CD4-positive, alpha-beta T cell treated with Interferon gamma for 1 hour (primary cell): ENCODE measurements at regions not wholly inside any gene's neighbourhood (a gene's known extent, or its start where the extent isn't known, plus 50 kb on each side); places are given as distances from the start of the nearest gene placed in this dataset.
"Not testable (repeated sequence)": the region's sequence is repeated elsewhere in the genome, so short reads cannot be mapped to it uniquely, and the experiment has no call there.

ENCODE experiments used
- DNase-seq: peaks from one replicate; pipeline ENCODE4 v3.0.0-alpha.2; 2020

GRCh38 chr12:92059960-92060359 lies 85.7 kb downstream of the BTG1 start:
- no peak for DNase-seq

DNA sequence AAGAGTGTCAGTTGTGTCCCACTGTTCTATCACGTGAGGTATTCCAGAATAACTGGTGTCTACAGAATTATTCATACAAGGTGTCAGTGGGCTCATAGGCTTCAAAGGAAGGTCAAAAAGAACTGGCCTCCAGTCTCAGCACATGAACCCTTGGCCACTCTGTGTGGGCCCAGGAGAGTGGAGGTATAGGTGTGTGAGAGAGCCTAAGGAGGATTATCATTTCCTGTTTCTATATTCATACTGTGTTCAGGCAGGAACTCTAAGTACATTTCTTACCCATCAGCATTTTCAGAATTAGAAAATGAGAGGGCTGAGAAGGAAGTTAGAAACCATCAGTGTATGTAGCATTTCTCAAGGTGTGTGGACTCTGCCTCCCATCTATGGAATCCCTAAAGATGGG lies 87.0 kb downstream of the BTG1 start:
- no peak for DNase-seq

DNA sequence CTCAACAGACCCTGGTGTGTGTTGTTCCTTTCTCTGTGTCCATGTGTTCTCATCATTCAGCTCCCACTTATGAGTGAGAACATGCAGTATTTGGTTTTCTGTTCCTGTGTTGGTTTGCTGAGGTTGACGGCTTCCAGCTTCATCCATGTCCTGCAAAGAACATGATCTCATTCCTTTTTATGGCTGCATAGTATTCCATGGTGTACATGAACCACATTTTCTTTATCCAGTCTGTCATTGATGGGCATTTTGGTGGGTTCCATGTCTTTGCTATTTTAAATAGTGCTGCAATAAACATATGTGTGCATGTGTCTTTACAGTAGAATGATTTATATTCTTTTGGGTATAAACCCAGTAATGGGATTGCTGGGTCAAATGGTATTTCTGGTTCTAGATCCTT lies 88.9 kb downstream of the BTG1 start:
- not testable (repeated sequence) for DNase-seq

GRCh38 chr12:92056290-92056689 lies 89.4 kb downstream of the BTG1 start:
- no peak for DNase-seq

DNA sequence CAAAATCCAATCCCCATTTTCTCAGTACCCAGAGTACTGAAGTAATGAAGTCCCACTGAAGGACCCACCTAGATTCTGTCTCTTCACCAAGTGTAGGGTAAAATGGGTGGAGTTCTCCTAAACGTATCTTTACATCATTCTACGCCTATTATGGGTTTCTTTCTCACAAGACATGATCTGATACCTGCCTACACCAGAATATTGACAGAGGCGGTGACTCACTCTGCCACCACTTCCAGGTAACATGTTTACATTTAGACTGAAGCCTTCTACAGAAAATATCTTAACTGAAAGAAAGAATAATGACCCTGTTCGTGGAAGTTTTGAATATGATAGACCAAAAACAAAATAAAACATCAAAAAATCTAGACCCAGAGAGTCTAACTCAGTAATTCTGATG lies 89.8 kb downstream of the BTG1 start:
- peak; percentile 60 for DNase-seq

DNA sequence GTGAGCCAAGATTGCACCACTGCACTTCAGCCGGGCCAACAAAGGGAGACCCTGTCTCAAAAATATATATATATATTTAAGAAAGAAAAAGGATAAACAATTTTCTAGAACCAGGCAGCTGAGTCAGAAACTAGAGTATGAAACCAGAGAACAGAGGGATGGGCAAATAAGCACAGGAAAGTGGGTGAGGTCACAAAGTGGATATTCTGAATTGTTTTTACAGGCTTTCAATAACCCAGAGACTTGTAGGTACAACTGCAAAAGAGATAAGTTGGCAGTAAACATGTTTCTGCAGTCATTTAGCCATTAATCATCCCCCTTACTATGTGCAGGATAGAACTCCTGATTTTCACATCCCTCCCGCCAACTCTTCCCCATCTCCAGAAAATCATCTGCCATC lies 94.2 kb downstream of the BTG1 start:
- no peak for DNase-seq

DNA sequence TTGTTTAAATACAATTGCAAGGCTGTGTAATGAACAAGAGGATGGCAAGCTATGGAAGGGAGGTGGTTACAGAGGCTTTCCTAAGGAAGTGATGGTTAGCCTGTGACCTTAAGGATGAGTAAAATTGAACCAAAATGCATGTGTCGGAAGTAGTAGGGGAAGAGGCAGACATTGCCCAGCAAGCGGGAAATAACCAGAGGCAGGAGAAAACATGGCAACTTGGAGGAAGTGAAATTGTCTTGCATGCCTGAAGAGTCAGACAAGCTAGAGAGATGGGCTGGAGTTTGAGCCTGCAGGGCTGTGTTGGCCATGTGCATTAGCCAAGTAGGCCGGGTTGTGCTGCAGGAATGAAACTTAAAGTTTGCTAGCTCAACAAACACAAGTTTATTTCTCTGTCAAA lies 96.2 kb downstream of the BTG1 start:
- DNase-seq: no peak

DNA sequence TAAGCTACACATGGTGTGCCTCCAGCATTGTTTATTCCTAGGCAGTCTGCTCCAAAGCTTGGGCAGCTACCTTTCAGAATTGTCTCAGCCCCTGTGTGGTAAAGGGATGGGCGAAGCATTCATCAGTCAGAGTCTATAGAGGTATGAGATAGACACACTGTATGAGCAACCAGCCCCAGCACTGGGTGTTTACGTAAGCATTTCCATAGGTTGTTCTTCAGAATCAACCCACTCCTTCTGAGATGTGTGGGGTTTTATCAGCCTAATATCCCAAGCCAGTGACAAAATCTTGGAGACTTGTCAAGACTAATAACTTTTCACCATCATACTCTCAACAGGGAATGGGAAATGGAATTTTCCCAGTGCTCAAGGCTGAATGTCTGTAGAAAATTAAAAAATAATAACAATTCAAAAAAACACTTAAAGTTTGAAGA lies 98.2 kb downstream of the BTG1 start:
- DNase-seq: no peak

DNA sequence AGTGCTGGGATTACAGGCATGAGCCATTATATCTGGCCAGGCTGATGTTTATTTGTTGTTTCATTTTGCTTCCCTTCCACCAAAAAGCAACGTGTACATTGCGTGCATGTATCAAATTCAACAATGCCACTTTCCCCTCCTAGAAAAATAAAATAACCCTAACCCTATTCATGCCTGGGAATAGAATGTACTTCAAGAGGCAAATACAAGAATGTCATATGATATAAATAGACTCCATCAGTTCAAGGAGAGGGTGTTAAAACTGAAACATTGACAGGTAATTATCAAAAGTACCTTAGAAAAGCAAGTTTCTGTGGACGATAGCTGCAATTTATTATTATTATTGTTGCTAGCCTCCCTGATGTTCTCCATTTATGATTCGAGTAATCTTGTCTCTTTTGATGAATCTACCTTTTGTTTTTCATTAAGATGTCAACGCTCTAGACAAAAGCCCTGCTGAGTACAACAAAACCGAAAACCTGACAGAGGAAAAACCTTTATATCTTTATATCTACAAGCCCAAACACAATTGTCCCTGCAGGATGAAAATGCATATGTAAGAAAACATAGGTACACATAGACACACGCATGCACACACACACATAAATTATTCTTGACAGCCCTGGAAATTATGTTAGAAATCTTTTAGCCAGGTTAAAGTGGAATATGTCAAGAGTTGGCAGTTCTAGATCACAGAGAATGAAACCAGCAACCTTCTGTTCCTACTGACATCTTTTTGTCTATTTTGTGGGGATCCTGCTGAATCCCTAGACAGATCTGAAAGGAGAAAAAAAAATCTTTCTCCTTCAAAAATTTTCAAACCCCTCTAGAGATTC lies 98.9 kb downstream of the BTG1 start:
- DNase-seq: no peak

- DNase-seq: no peak
These were observed 99.8 kb downstream of the BTG1 start for GRCh38 chr12:92045852-92046251.

DNA sequence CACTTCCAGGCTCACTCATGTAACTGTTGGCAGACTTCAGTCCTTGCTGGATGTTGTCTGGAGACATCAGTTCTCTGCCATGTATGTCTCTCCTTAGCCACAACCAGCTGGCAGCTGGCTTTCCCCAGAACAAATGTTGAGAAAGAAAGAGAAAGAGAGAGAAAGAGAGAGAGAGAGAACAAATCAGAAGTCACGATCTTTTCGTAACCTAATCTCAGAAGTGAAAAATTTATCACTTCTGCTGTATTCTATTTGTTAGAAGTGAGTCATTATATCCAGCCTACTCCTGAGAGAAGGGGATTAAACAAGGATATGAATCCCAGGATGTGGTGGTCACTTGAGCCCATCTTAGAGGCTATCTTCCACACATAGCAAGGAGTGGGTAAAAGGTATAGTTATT lies 101.2 kb downstream of the BTG1 start:
- no peak for DNase-seq

- DNase-seq: no peak
These were observed 102.7 kb downstream of the BTG1 start for GRCh38 chr12:92042791-92043531.

- peak; percentile 3 for DNase-seq
These were observed 103.9 kb downstream of the BTG1 start for GRCh38 chr12:92041742-92042141.

DNA sequence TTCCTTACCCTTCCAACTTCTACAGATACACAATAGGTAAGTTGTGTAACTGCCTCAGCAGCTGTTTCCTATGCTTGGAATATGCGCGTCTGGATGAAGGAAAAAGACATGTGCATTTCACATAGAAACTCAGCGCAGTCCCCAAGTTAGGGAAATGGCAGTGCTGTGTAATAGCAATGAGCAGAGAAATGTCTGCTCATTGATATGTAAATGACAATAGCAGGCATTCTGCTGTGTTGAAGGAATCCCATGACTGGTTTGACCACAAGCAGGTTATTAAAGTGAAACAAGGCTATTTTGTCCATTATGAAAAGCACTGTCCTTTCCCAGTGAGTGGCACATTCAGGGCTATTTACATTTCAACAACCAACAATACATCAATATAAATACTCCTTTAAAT lies 106.6 kb downstream of the BTG1 start:
- no peak for DNase-seq

DNA sequence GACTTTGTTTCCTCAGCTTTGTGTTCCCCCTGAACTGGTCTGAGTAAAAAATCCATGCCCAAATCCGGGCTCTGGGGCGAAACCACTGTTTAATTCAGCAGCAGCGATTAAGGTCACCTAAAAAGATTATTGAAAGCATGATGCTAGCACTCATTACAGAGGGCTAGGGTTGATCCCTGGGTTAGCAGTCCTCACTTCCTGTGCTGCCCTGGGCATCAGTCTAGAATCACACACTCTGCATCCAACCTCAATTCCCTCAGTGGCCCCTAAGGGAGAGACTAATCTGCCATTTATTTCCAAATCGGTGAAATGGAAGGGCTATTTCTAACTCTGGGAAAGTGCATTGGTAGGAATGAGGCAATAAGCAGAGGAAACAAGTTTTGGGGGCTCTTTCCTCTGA lies 107.2 kb downstream of the BTG1 start:
- DNase-seq: no peak

DNA sequence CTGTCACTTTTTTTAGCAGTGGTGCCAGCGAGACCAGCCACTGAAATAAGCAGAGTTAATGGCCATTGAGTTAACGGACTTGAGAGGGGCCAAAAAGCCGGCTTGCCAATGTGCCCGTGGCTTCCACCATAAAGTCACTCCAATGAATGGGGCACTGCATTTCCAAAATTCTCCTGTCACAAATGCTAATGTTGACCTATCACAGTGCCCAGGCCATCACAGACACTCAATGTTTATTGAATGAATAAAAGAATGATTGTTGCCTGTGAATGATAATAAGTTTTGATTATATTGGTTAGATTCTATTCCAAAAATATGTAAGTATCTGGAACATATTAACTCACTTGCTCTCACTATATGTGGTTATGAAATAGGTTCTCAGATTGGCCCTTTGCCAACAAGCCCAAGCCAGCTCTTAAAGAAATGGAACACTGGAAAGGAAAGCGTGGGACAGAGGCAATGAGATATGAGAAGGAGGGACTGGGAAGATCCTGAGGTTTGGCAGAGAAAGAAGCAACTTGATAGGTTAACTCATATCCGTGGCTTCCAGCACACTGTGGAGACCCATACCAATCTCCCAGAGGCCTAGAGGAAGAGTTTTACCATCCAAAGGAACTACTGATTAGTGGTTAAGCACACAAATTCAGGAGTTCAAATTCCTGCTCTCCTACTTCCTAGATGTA lies 108.7 kb downstream of the BTG1 start:
- no peak for DNase-seq

DNA sequence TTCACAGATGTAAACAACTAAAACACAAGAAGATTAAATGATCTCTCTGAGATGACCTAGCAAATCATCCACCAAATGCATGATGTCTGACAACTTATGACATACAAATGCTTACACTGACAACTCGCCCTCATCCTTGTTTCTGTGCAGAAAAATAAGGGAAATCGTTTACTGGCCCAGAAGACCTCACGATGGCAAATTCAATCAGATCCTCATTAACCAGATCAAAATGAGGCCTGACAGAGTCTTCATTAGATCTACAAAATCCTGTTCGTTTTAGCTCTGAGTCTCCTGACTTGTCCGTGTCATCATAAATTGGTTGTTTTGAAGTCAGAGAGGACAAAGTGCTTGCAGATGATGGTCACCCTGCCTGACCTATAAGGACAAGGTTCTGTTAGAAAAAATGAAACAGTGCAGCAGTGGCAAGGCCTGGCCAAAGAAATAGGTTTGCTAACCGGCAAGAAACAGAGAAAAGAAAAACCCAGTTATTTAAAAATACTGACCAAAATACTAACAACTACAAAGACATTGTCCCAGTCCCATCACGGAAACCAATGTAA lies 109.5 kb downstream of the BTG1 start:
- DNase-seq: no peak

DNA sequence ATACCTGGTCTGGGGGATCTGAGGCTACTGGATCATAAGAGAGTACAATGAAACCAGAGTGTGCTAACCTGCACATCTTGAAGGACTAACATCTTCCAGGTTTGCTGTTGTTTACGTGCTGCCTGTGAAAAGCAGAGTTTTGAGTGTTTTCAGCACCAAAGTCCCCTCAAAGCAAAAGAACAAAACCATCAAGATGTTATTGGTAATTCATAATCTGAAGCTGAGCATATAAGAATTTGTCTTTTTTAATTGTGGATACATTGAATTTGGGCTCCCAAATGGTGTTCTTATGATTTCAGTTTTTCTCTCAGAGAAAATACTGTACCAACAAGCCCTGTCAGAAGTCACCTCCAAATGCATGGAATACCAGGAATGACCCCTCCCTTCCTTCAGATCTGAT lies 110.2 kb downstream of the BTG1 start:
- DNase-seq: no peak

- DNase-seq: peak; percentile 45
These were observed 110.7 kb downstream of the BTG1 start for GRCh38 chr12:92034858-92035401.

- DNase-seq: no peak
These were observed 111.6 kb downstream of the BTG1 start for GRCh38 chr12:92034083-92034482.

DNA sequence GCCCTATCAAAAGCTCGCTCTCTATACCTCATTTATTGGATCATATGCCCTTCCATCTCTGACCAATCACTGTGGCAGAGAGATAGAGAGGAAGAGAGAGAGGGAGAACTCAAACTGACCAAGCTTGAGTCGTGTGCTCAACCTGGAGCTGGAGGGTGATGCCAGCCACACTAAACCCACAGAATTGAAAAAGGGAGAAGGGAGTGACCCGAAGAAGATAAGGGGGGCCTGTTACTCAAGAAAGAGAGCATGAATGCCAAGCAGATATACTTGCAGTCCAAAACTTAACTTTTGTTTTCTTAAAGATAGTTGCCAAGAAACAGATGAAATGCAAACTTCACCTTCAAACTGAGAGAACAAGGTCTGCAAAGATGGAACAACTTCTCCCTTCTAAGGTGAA lies 112.7 kb downstream of the BTG1 start:
- no peak for DNase-seq

DNA sequence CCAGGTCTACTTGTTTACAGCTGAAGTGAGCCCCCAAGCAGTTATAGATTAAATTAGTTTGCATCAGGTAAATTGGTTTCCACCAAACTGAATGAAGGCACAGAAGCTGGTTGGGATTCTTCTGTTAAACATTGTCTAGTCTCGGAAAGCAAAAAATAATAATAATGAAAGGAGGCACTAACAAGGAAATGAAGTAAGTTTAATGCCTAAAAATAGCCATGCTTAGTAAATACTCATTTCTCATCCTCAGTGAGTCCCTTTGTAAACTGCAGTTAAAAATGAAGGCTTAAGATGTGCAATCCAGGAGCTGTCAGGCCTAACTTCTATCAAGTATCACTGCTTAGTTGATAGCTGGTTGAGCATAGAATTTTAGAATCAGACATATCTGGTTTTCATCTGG lies 113.5 kb downstream of the BTG1 start:
- DNase-seq: no peak

DNA sequence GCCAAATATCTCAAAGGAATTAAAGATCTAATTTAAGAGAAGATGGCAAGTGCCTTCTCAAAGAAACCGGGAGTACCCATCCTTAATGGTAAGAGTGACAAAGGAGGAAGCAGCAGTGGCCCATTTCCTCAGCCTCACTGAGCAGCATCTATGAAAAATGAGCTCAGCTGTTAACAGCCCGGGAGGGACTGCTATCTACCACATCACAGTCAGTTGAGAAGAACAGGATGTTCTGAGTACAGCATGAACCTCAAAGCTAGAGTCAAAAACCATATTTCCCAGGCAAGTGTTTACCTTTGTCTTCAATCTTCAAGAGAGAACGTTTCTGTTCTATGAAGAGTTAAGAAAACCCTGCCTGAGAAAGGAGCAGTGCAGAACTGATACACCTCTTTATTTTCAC lies 115.0 kb downstream of the BTG1 start:
- DNase-seq: peak; percentile 69
